ENCODE measurements at regions not wholly inside any gene's neighbourhood (a gene's known extent, or its start where the extent isn't known, plus 50 kb on each side); places are given as distances from the start of the nearest gene placed in this dataset.

DNA sequence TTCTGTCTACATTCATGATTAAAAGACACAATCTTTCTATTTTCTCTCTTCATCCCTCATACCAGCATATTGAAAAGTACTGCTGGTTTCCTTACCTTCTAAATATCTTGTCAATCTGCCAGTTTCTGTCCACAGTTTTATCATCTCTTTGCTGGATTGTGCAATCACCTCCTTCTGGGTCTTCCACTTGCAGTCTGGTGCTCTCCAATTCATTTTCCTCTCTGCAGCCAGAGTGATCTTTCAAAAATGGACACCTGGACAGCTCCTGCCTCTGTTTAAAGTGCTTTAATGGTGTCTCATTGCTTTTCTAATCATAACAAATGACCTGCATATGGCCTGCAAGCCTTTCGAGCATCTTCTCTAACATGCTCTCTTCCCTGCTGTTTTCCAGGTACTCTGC lies 94.0 kb downstream of the C1QL2 start:
- Mint-ChIP-seq H3K4me3 (no peak overlapping the region), H3K27me3 (ENCODE audit: insufficient read depth) (no peaks in the 10 kb centered on the region), H3K9me3 (no peaks in the 10 kb centered on the region), H3K27ac (no peak overlapping the region), H3K36me3 (ENCODE audit: low read depth) (no peaks in the 10 kb centered on the region), H3K4me1 (peaks cover 5% of the 10 kb centered on the region)
- H3K4me3 ChIP-seq (ENCODE audit: low read length) = no peak overlapping the region
- peaks cover 4% of the 10 kb centered on the region for H3K9me3 ChIP-seq (ENCODE audit: control insufficient read depth, low read length)
- no peaks in the 10 kb centered on the region for H3K4me1 ChIP-seq (ENCODE audit: control insufficient read depth, insufficient read depth, low read length)
- WGBS, 2 experiments (ENCODE audit: insufficient coverage in 1 of 2, insufficient read length in 1 of 2) = 80 to 88% methylated on average over 1 of the region's 1 CpG
- H3K36me3 ChIP-seq (ENCODE audit: control insufficient read depth, insufficient read depth, low read length) = no peaks in the 10 kb centered on the region
- no peak overlapping the region for H3K27ac ChIP-seq (ENCODE audit: low read depth, low read length)
- TF ChIP-seq CTCF (conservative IDR thresholded peaks at IDR 0.05) = no peak
- DNase-seq = no peak
- H3K27me3 ChIP-seq (ENCODE audit: control insufficient read depth, insufficient read depth, low read length, poor library complexity, severe bottlenecking) = no peaks in the 10 kb centered on the region
- no peak overlapping the region for H3K9ac ChIP-seq (ENCODE audit: extremely low read depth, low read length, poor library complexity, severe bottlenecking)

DNA sequence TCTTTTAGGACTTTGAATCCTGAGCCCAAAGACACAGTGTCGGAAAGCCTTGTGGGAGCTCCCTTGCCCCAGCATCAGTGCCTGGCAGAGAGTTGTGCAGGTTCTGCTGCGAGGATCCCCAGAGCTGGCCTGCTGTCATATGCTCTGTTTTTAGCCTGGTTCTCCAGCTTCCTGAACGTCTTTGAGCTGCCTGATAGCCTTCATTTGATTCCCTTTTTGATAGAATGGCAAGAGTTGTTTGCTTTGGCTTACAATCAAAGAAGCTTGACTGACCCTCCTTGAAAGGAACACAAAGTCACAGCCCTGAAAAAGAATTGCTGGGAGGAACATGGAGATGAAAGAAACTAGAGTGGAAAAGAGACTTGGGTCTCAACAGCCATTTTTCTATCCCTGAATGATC lies 95.4 kb downstream of the C1QL2 start:
- H3K9me3 Mint-ChIP-seq = no peaks in the 10 kb centered on the region
- H3K4me1 Mint-ChIP-seq = peaks cover 5% of the 10 kb centered on the region
- H3K4me1 ChIP-seq (ENCODE audit: control insufficient read depth, insufficient read depth, low read length) = no peaks in the 10 kb centered on the region
- no peak for DNase-seq
- no peak overlapping the region for H3K9ac ChIP-seq (ENCODE audit: extremely low read depth, low read length, poor library complexity, severe bottlenecking)
- H3K4me3 ChIP-seq (ENCODE audit: low read length) = no peak overlapping the region
- WGBS, 2 experiments (ENCODE audit: insufficient coverage in 1 of 2, insufficient read length in 1 of 2) = 89 to 91% methylated on average over 3 of the region's 3 CpGs
- TF ChIP-seq CTCF (conservative IDR thresholded peaks at IDR 0.05) = no peak
- no peak overlapping the region for H3K4me3 Mint-ChIP-seq
- no peaks in the 10 kb centered on the region for H3K36me3 ChIP-seq (ENCODE audit: control insufficient read depth, insufficient read depth, low read length)
- peaks cover 4% of the 10 kb centered on the region for H3K9me3 ChIP-seq (ENCODE audit: control insufficient read depth, low read length)
- H3K36me3 Mint-ChIP-seq (ENCODE audit: low read depth) = no peaks in the 10 kb centered on the region
- peaks cover 5% of the 10 kb centered on the region for H3K27me3 Mint-ChIP-seq (ENCODE audit: insufficient read depth)
- no peak overlapping the region for H3K27ac ChIP-seq (ENCODE audit: low read depth, low read length)
- no peak overlapping the region for H3K27ac Mint-ChIP-seq
- H3K27me3 ChIP-seq (ENCODE audit: control insufficient read depth, insufficient read depth, low read length, poor library complexity, severe bottlenecking) = no peaks in the 10 kb centered on the region

DNA sequence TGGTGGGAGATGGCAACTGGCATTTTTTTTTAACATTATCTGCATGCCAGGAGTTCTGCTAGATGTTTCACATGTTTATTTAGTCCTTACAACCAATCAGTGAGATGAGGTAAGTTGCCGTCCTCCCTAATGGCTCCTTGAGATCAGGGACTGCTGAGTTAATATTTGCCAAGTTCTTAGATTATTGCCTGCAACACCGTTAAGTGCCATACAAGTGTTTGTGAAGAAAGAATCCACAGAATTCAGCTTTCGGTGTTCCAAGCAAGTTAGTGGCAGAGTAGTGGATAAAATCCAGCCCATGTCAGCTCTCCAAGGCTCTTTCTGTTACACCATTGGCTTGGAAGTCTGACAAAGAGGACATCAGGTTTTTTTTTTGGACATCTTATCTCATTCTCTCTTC lies 95.9 kb downstream of the C1QL2 start:
- no peak for TF ChIP-seq CTCF (conservative IDR thresholded peaks at IDR 0.05)
- no peak overlapping the region for H3K27ac Mint-ChIP-seq
- no peaks in the 10 kb centered on the region for H3K4me1 ChIP-seq (ENCODE audit: control insufficient read depth, insufficient read depth, low read length)
- no peaks in the 10 kb centered on the region for H3K36me3 ChIP-seq (ENCODE audit: control insufficient read depth, insufficient read depth, low read length)
- no peaks in the 10 kb centered on the region for H3K36me3 Mint-ChIP-seq (ENCODE audit: low read depth)
- H3K4me3 ChIP-seq (ENCODE audit: low read length) = no peak overlapping the region
- H3K9me3 ChIP-seq (ENCODE audit: control insufficient read depth, low read length) = peaks cover 4% of the 10 kb centered on the region
- peaks cover 5% of the 10 kb centered on the region for H3K4me1 Mint-ChIP-seq
- no peak overlapping the region for H3K27ac ChIP-seq (ENCODE audit: low read depth, low read length)
- no peaks in the 10 kb centered on the region for H3K27me3 ChIP-seq (ENCODE audit: control insufficient read depth, insufficient read depth, low read length, poor library complexity, severe bottlenecking)
- WGBS, 2 experiments (ENCODE audit: insufficient coverage in 1 of 2, insufficient read length in 1 of 2) = 87 to 93% methylated on average over 3 of the region's 3 CpGs
- peaks cover 5% of the 10 kb centered on the region for H3K27me3 Mint-ChIP-seq (ENCODE audit: insufficient read depth)
- H3K9ac ChIP-seq (ENCODE audit: extremely low read depth, low read length, poor library complexity, severe bottlenecking) = no peak overlapping the region
- no peak overlapping the region for H3K4me3 Mint-ChIP-seq
- DNase-seq = no peak
- no peaks in the 10 kb centered on the region for H3K9me3 Mint-ChIP-seq
